ENCODE measurements at regions not wholly inside any gene's neighbourhood (a gene's known extent, or its start where the extent isn't known, plus 50 kb on each side); places are given as distances from the start of the nearest gene placed in this dataset.
"Not testable (repeated sequence)": the region's sequence is repeated elsewhere in the genome, so short reads cannot be mapped to it uniquely, and the experiment has no call there.

DNA sequence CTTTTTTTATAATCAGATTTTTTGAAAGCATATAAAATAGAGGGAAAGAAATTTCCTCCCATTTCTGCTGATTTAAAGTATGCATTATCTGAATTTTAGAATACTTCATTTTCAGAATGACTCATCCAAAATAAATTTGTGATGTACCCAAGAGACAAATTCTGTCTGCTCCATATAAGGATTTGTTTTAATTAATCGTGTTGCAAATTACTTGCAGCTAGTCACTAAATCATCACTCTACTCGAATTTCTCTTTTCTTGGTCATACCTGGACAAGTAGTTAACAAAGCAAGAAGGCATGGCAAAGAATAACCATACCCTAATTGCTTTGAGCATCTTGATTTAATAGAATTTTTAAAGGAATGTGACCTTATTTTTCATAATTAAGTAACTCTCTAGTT, 284.1 kb upstream of the GRAMD2B start:
- Histone ChIP-seq H3K27ac (ENCODE audit: low read length) (no peak overlapping the region), H3K4me3 (ENCODE audit: low read length) (no peak overlapping the region), H3K9me3 (ENCODE audit: control insufficient read depth, low read depth, low read length) (no peaks in the 10 kb centered on the region), H3K4me1 (ENCODE audit: control insufficient read depth, low read depth, low read length) (peaks cover 33% of the 10 kb centered on the region), H3K9ac (ENCODE audit: low read length) (no peak overlapping the region), H3K27me3 (ENCODE audit: control insufficient read depth, insufficient read depth, low read length) (no peaks in the 10 kb centered on the region), H3K36me3 (ENCODE audit: control insufficient read depth, low read depth, low read length) (no peaks in the 10 kb centered on the region)

DNA sequence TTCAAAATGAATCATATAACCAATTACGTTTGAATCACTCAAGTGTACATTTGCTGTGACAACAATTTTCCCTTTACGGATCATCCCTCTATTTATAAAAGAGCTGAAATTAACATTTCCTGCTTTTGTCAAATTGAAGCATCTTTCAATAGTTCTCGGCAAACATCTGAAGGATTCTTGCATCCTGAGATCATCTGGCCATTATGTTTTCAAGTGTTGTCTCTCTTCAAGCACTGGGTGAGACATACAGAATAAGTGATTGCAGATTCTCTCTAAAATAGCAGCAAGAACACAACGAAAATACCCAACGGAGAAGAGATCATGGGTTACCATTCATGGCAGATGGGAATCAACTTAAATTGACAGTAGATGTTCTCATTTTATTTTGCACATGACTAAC, 283.4 kb upstream of the GRAMD2B start:
- no peaks in the 10 kb centered on the region for H3K27me3 ChIP-seq (ENCODE audit: control insufficient read depth, insufficient read depth, low read length)
- H3K4me3 ChIP-seq (ENCODE audit: low read length) = no peak overlapping the region
- H3K27ac ChIP-seq (ENCODE audit: low read length) = no peak overlapping the region
- H3K4me1 ChIP-seq (ENCODE audit: control insufficient read depth, low read depth, low read length) = peaks cover 33% of the 10 kb centered on the region
- H3K36me3 ChIP-seq (ENCODE audit: control insufficient read depth, low read depth, low read length) = no peaks in the 10 kb centered on the region
- no peaks in the 10 kb centered on the region for H3K9me3 ChIP-seq (ENCODE audit: control insufficient read depth, low read depth, low read length)
- no peak overlapping the region for H3K9ac ChIP-seq (ENCODE audit: low read length)

DNA sequence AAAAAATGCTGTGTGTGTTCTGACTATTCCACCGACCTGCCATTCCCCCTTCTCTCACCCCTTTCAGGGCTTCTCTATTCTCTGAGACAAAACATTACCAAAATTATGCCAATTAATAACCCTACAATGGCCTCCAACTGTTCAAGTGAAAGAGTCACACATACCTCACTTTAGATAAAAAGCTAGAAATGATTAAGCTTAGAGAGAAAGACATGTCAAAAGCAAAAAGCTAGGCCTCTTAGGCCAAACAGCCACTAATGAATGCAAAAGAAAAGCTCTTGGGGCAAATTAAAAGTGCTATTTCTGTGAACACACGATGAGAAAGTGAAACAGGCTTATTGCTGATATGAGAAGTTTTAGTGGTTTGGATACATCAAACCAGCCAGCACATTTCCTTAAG, 279.6 kb upstream of the GRAMD2B start:
- H3K4me1 ChIP-seq (ENCODE audit: control insufficient read depth, low read depth, low read length) = peaks cover 21% of the 10 kb centered on the region
- no peak overlapping the region for H3K9ac ChIP-seq (ENCODE audit: low read length)
- H3K27ac ChIP-seq (ENCODE audit: low read length) = no peak overlapping the region
- H3K4me3 ChIP-seq (ENCODE audit: low read length) = no peak overlapping the region
- H3K36me3 ChIP-seq (ENCODE audit: control insufficient read depth, low read depth, low read length) = no peaks in the 10 kb centered on the region
- H3K27me3 ChIP-seq (ENCODE audit: control insufficient read depth, insufficient read depth, low read length) = no peaks in the 10 kb centered on the region
- no peaks in the 10 kb centered on the region for H3K9me3 ChIP-seq (ENCODE audit: control insufficient read depth, low read depth, low read length)

DNA sequence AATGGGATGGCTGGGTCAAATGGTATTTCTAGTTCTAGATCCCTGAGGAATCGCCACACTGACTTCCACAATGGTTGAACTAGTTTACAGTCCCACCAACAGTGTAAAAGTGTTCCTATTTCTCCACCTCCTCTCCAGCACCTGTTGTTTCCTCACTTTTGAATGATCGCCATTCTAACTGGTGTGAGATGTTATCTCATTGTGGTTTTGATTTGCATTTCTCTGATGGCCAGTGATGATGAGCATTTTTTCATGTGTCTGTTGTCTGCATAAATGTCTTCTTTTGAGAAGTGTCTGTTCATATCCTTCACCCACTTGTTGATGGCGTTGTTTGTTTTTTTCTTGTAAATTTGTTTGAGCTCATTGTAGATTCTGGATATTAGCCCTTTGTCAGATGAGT, 272.9 kb upstream of the GRAMD2B start:
- not testable (repeated sequence) for H3K4me3 ChIP-seq (ENCODE audit: low read length); H3K4me1 ChIP-seq (ENCODE audit: control insufficient read depth, low read depth, low read length); H3K27me3 ChIP-seq (ENCODE audit: control insufficient read depth, insufficient read depth, low read length); H3K36me3 ChIP-seq (ENCODE audit: control insufficient read depth, low read depth, low read length); H3K27ac ChIP-seq (ENCODE audit: low read length); H3K9ac ChIP-seq (ENCODE audit: low read length); H3K9me3 ChIP-seq (ENCODE audit: control insufficient read depth, low read depth, low read length)

DNA sequence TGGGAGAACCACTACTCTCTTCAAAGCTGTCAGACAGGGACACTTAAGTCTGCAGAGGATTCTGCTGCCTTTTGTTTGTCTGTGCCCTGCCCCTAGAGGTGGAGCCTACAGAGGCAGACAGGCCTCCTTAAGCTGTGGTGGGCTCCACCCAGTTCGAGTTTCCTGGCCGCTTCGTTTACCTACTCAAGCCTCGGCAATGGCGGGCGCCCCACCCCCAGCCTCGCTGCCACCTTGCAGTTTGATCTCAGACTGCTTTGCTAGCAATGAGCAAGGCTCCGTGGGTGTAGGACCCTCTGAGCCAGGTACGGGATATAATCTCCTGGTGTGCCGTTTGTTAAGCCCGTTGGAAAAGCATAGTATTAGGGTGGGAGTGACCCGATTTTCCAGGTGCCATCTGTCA, 267.9 kb upstream of the GRAMD2B start:
- not testable (repeated sequence) for H3K9me3 ChIP-seq (ENCODE audit: control insufficient read depth, low read depth, low read length); H3K36me3 ChIP-seq (ENCODE audit: control insufficient read depth, low read depth, low read length); H3K27me3 ChIP-seq (ENCODE audit: control insufficient read depth, insufficient read depth, low read length); H3K4me1 ChIP-seq (ENCODE audit: control insufficient read depth, low read depth, low read length); H3K9ac ChIP-seq (ENCODE audit: low read length); H3K4me3 ChIP-seq (ENCODE audit: low read length); H3K27ac ChIP-seq (ENCODE audit: low read length)

DNA sequence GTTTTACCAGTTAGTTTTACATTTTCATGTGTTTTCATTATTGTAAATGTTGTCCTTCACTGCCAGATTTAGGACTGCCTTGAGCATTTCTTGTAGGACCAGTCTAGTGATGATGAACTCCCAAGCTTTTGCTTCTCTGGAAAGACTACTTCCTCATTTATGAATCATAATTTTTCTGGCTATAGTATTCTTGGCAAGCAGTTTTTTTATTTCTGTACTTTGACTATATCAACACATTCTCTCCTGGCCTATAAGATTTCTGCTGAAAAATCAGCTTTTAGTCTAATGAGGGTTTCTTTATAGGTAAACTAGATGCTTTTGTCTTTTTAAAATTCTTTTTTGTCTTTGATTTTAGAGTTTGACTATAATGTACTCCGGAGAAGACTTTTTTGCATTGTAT, 256.8 kb upstream of the GRAMD2B start:
- Histone ChIP-seq H3K27me3 (ENCODE audit: control insufficient read depth, insufficient read depth, low read length) (no peaks in the 10 kb centered on the region), H3K9me3 (ENCODE audit: control insufficient read depth, low read depth, low read length) (no peaks in the 10 kb centered on the region), H3K36me3 (ENCODE audit: control insufficient read depth, low read depth, low read length) (no peaks in the 10 kb centered on the region), H3K9ac (ENCODE audit: low read length) (no peak overlapping the region), H3K27ac (ENCODE audit: low read length) (no peak overlapping the region), H3K4me3 (ENCODE audit: low read length) (no peak overlapping the region), H3K4me1 (ENCODE audit: control insufficient read depth, low read depth, low read length) (no peaks in the 10 kb centered on the region)

DNA sequence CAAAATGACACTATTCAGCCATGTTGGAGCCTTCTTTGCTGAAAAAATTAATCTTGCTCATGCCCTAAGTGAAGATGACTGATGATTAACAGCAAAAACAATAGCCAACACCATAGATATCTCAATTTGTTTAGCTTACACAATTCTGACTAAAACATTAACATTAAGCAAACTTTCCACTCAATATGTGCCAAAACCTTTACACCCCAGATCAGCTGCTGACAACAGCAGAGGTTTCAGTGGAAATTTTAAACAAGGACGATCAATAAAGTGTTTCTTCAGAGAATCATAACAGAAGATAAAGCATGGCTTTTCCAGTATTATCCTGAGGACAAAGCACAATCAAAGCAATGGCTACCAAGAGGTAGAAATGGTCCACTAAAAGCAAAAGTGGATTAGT, 254.4 kb upstream of the GRAMD2B start:
- no peaks in the 10 kb centered on the region for H3K27me3 ChIP-seq (ENCODE audit: control insufficient read depth, insufficient read depth, low read length)
- H3K36me3 ChIP-seq (ENCODE audit: control insufficient read depth, low read depth, low read length) = no peaks in the 10 kb centered on the region
- no peak overlapping the region for H3K4me3 ChIP-seq (ENCODE audit: low read length)
- H3K4me1 ChIP-seq (ENCODE audit: control insufficient read depth, low read depth, low read length) = no peaks in the 10 kb centered on the region
- no peaks in the 10 kb centered on the region for H3K9me3 ChIP-seq (ENCODE audit: control insufficient read depth, low read depth, low read length)
- H3K27ac ChIP-seq (ENCODE audit: low read length) = no peak overlapping the region
- no peak overlapping the region for H3K9ac ChIP-seq (ENCODE audit: low read length)

DNA sequence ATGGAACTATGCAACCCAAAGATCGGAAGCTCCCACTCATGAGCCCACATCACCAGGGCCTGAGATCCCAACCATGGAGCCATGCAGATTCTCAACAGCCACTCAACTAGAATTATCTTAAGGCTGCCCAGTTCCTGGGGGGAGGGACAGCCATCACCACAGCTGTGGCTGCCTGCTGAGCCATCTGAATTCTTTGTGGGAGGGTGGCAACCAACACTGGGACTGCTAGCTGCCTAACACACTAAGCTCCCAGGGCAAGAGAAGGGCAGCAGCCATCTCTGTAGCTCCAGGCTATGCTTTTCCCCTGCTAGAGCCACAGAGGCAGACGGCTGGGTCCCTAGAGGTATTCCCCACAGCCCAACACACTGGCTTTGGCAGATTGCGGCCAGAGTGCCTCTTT, 251.3 kb upstream of the GRAMD2B start:
- no peak overlapping the region for H3K9ac ChIP-seq (ENCODE audit: low read length)
- H3K9me3 ChIP-seq (ENCODE audit: control insufficient read depth, low read depth, low read length) = no peaks in the 10 kb centered on the region
- no peaks in the 10 kb centered on the region for H3K4me1 ChIP-seq (ENCODE audit: control insufficient read depth, low read depth, low read length)
- H3K4me3 ChIP-seq (ENCODE audit: low read length) = no peak overlapping the region
- no peaks in the 10 kb centered on the region for H3K36me3 ChIP-seq (ENCODE audit: control insufficient read depth, low read depth, low read length)
- H3K27ac ChIP-seq (ENCODE audit: low read length) = no peak overlapping the region
- no peaks in the 10 kb centered on the region for H3K27me3 ChIP-seq (ENCODE audit: control insufficient read depth, insufficient read depth, low read length)

DNA sequence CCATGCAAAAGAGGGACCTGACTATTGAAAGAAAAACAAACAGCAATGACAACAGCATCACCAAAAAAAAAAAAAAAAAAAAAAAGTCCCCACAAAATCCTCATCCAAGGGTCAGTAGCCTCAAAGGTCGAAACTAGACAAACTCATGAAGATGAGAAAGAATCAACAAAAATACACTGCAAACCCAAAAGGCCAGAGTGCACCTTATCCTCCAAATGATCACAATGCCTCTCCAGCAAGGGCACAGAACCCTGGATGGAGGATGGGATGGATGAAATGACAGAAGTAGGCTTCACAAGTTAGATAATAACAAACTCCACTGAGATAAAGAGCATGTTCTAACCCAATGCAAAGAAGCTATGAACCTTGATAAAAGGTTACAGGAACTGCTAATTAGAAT, 250.4 kb upstream of the GRAMD2B start:
- H3K36me3 ChIP-seq (ENCODE audit: control insufficient read depth, low read depth, low read length) = no peaks in the 10 kb centered on the region
- no peak overlapping the region for H3K27ac ChIP-seq (ENCODE audit: low read length)
- H3K27me3 ChIP-seq (ENCODE audit: control insufficient read depth, insufficient read depth, low read length) = no peaks in the 10 kb centered on the region
- H3K9ac ChIP-seq (ENCODE audit: low read length) = no peak overlapping the region
- no peak overlapping the region for H3K4me3 ChIP-seq (ENCODE audit: low read length)
- H3K9me3 ChIP-seq (ENCODE audit: control insufficient read depth, low read depth, low read length) = no peaks in the 10 kb centered on the region
- no peaks in the 10 kb centered on the region for H3K4me1 ChIP-seq (ENCODE audit: control insufficient read depth, low read depth, low read length)

DNA sequence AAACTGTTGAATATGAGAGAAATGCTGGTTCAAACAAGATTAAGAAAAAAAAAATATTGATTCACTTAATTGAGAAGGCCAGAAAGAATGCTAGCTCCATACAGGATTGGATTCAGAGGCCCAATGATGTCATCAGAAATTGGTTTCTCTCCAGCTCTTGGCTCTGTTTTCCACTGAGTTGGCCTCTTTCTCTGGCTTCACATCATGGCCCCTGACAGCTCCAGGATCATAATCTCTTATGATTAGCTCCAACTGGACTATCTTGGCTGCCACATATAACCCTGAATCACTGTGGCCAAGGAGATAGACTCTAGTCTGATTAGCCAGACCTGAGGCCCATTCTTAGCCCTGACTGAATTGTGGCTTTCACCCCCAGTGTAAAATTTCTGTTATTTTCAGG, 244.7 kb upstream of the GRAMD2B start:
- no peak overlapping the region for H3K9ac ChIP-seq (ENCODE audit: low read length)
- no peaks in the 10 kb centered on the region for H3K9me3 ChIP-seq (ENCODE audit: control insufficient read depth, low read depth, low read length)
- H3K27ac ChIP-seq (ENCODE audit: low read length) = no peak overlapping the region
- H3K4me1 ChIP-seq (ENCODE audit: control insufficient read depth, low read depth, low read length) = no peaks in the 10 kb centered on the region
- no peak overlapping the region for H3K4me3 ChIP-seq (ENCODE audit: low read length)
- no peaks in the 10 kb centered on the region for H3K27me3 ChIP-seq (ENCODE audit: control insufficient read depth, insufficient read depth, low read length)
- H3K36me3 ChIP-seq (ENCODE audit: control insufficient read depth, low read depth, low read length) = no peaks in the 10 kb centered on the region

DNA sequence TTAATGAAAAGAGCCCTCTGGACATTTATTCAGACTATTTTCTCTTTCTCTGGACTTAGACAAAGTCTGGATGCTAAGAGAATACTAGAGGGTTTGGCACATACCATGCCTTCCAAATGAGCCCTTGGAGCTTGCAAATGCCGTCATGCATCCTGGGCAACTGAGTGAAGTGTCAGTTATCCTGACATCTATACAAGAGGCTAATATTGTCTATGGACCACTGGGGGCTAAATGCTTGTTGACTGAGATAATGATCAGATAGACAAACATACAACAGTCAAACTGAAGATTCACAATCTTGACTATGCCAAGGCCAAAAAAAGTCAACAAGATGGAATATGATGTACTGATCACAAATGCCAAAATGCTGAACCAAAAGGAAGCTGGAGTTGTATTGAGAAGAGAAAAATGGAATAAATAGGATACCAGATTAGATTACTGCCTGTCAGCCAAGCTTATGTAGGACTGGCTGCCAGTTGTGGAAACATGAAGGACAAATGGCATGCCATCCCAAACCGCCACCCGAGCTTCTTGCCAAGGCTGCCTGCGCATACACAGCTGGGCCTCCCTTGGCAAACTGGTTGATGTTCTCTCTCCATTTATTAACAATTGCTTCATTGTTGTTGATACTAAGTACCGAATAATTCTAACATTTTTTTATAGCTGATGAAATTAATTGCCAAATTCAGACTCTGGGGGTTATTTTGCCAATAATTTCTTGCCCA, 240.1 kb upstream of the GRAMD2B start:
- Histone ChIP-seq H3K27ac (ENCODE audit: low read length) (no peak overlapping the region), H3K36me3 (ENCODE audit: control insufficient read depth, low read depth, low read length) (no peaks in the 10 kb centered on the region)

DNA sequence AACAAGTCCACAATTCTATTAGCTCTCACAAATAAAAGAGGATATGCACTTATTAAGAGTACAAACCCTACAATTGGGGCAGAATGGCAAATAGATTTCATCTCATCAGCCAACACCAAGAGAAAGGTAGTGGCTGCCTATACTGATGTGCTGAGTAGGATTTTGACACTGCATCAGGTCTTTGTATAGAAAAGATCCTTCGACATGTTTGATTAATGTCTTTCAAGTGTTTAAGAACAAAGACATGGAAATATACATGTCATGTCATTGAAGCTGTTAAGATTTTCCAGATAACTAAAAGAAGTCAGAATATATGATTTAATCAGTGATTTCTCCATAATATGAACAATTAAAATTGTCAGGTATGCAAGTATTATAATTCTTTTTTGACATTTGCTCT, 238.7 kb upstream of the GRAMD2B start:
- H3K27ac ChIP-seq (ENCODE audit: low read length) = no peak overlapping the region
- H3K27me3 ChIP-seq (ENCODE audit: control insufficient read depth, insufficient read depth, low read length) = peaks cover 12% of the 10 kb centered on the region
- no peak overlapping the region for H3K9ac ChIP-seq (ENCODE audit: low read length)
- no peaks in the 10 kb centered on the region for H3K36me3 ChIP-seq (ENCODE audit: control insufficient read depth, low read depth, low read length)
- H3K9me3 ChIP-seq (ENCODE audit: control insufficient read depth, low read depth, low read length) = no peaks in the 10 kb centered on the region
- H3K4me3 ChIP-seq (ENCODE audit: low read length) = no peak overlapping the region
- peaks cover 12% of the 10 kb centered on the region for H3K4me1 ChIP-seq (ENCODE audit: control insufficient read depth, low read depth, low read length)

More for the DNA sequence above, 240.1 kb upstream of the GRAMD2B start:
- no peak overlapping the region for H3K4me3 ChIP-seq (ENCODE audit: low read length)
- no peaks in the 10 kb centered on the region for H3K9me3 ChIP-seq (ENCODE audit: control insufficient read depth, low read depth, low read length)
- H3K27me3 ChIP-seq (ENCODE audit: control insufficient read depth, insufficient read depth, low read length) = no peaks in the 10 kb centered on the region
- H3K9ac ChIP-seq (ENCODE audit: low read length) = no peak overlapping the region
- no peaks in the 10 kb centered on the region for H3K4me1 ChIP-seq (ENCODE audit: control insufficient read depth, low read depth, low read length)

Measured in iPS-18a (cell line).